ENCODE measurements at regions not wholly inside any gene's neighbourhood (a gene's known extent, or its start where the extent isn't known, plus 50 kb on each side); places are given as distances from the start of the nearest gene placed in this dataset.

DNA sequence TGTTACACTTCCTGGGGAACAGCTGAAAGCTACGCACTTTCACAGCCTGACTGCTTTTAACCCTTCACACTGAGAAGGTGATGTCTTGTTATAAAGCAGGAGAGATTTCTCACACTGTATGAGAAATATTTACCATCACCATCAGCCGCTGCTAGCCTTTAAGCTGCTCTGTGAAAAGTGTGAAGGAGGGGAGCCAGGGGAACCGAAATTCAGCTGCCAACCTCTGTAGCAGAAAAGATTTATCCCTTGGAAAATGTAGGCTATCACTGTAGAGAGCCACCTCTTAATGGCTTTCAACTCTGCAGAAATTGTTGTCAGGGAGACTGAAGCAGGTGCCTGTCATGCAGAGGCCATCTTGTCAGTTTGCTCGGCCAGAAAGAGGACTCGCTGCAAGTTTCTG, 145.3 kb downstream of the SP3 start:
- no peaks in the 10 kb centered on the region for H3K36me3 ChIP-seq (ENCODE audit: insufficient read depth, low read length)
- no peaks in the 10 kb centered on the region for H4K20me1 ChIP-seq (ENCODE audit: insufficient read depth)
- peak overlapping the region; percentile 51 for H3K27ac ChIP-seq (ENCODE audit: low read length)
- H3K9me2 ChIP-seq (ENCODE audit: insufficient read depth, low read length), result no peaks in the 10 kb centered on the region
- peak overlapping the region; percentile 29 for H3K4me3 ChIP-seq (ENCODE audit: low read length)
- no peak overlapping the region for H2AFZ ChIP-seq (ENCODE audit: low read depth, low read length)
- H3K27me3 ChIP-seq (ENCODE audit: insufficient read depth, low read depth, low read length), result no peaks in the 10 kb centered on the region
- H3K9me3 ChIP-seq (ENCODE audit: low read length), result no peaks in the 10 kb centered on the region
- TF ChIP-seq MXI1 (conservative IDR thresholded peaks at IDR 0.05; ENCODE audit: poor library complexity, severe bottlenecking) (peak; percentile 9), EP300 (conservative IDR thresholded peaks at IDR 0.05; ENCODE audit: poor library complexity, severe bottlenecking) (peak; percentile 40), RAD21 (conservative IDR thresholded peaks at IDR 0.05) (no peak), EZH2 (IDR thresholded peaks at IDR 0.05; ENCODE audit: borderline replicate concordance, insufficient read depth, low read length, poor library complexity, severe bottlenecking) (no peak), TAF1 (IDR thresholded peaks at IDR 0.05; ENCODE audit: low read depth) (no peak), SMC3 (conservative IDR thresholded peaks at IDR 0.05; ENCODE audit: poor library complexity) (peak; percentile 29), POLR2AphosphoS5 (IDR thresholded peaks at IDR 0.05) (peak; percentile 6)
- TF ChIP-seq, protein P1, sequence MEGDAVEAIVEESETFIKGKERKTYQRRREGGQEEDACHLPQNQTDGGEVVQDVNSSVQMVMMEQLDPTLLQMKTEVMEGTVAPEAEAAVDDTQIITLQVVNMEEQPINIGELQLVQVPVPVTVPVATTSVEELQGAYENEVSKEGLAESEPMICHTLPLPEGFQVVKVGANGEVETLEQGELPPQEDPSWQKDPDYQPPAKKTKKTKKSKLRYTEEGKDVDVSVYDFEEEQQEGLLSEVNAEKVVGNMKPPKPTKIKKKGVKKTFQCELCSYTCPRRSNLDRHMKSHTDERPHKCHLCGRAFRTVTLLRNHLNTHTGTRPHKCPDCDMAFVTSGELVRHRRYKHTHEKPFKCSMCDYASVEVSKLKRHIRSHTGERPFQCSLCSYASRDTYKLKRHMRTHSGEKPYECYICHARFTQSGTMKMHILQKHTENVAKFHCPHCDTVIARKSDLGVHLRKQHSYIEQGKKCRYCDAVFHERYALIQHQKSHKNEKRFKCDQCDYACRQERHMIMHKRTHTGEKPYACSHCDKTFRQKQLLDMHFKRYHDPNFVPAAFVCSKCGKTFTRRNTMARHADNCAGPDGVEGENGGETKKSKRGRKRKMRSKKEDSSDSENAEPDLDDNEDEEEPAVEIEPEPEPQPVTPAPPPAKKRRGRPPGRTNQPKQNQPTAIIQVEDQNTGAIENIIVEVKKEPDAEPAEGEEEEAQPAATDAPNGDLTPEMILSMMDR (IDR thresholded peaks at IDR 0.05; ENCODE audit: poor library complexity, severe bottlenecking), result no peak
- TF ChIP-seq, protein P2, sequence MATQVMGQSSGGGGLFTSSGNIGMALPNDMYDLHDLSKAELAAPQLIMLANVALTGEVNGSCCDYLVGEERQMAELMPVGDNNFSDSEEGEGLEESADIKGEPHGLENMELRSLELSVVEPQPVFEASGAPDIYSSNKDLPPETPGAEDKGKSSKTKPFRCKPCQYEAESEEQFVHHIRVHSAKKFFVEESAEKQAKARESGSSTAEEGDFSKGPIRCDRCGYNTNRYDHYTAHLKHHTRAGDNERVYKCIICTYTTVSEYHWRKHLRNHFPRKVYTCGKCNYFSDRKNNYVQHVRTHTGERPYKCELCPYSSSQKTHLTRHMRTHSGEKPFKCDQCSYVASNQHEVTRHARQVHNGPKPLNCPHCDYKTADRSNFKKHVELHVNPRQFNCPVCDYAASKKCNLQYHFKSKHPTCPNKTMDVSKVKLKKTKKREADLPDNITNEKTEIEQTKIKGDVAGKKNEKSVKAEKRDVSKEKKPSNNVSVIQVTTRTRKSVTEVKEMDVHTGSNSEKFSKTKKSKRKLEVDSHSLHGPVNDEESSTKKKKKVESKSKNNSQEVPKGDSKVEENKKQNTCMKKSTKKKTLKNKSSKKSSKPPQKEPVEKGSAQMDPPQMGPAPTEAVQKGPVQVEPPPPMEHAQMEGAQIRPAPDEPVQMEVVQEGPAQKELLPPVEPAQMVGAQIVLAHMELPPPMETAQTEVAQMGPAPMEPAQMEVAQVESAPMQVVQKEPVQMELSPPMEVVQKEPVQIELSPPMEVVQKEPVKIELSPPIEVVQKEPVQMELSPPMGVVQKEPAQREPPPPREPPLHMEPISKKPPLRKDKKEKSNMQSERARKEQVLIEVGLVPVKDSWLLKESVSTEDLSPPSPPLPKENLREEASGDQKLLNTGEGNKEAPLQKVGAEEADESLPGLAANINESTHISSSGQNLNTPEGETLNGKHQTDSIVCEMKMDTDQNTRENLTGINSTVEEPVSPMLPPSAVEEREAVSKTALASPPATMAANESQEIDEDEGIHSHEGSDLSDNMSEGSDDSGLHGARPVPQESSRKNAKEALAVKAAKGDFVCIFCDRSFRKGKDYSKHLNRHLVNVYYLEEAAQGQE (IDR thresholded peaks at IDR 0.05; ENCODE audit: borderline replicate concordance), result peak; percentile 55
- H3K4me2 ChIP-seq (ENCODE audit: low read length), result no peak overlapping the region
- H3K79me2 ChIP-seq (replicated peaks; ENCODE audit: insufficient read depth, low read length), result no peaks in the 10 kb centered on the region
- H3F3A ChIP-seq (ENCODE audit: insufficient read depth, low read length, poor library complexity, severe bottlenecking), result peaks cover 7% of the 10 kb centered on the region
- H3K9ac ChIP-seq (ENCODE audit: low read length), result peak overlapping the region; percentile 6

DNA sequence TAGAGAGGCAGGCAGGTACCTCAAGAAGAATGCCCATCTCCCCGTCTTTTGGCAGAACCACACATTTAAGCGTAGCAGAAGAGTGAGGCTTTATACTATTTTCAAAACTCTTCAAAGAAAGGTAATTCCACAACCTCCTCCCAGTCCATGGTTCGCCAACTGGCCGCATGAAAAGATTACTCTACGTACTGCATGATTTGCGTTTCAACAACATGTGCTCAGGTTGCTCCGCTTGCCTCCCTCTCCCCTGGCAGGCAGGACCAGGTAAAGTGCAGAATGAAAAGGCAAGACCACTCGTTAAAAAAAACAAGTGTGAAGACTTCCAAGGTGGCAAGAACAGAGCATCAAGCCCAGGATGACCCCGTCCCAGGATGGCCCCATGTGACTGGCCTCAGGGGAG, 143.7 kb downstream of the SP3 start:
- Histone ChIP-seq H3K9ac (ENCODE audit: low read length) (no peak overlapping the region), H3K9me3 (ENCODE audit: low read length) (no peaks in the 10 kb centered on the region), H3K27ac (ENCODE audit: low read length) (no peak overlapping the region), H4K20me1 (ENCODE audit: insufficient read depth) (no peaks in the 10 kb centered on the region), H3K4me2 (ENCODE audit: low read length) (no peak overlapping the region), H3K4me3 (ENCODE audit: low read length) (no peak overlapping the region), H3K9me2 (ENCODE audit: insufficient read depth, low read length) (no peaks in the 10 kb centered on the region), H3F3A (ENCODE audit: insufficient read depth, low read length, poor library complexity, severe bottlenecking) (peaks cover 7% of the 10 kb centered on the region), H3K79me2 (replicated peaks; ENCODE audit: insufficient read depth, low read length) (no peaks in the 10 kb centered on the region), H2AFZ (ENCODE audit: low read depth, low read length) (no peak overlapping the region), H3K27me3 (ENCODE audit: insufficient read depth, low read depth, low read length) (no peaks in the 10 kb centered on the region), H3K36me3 (ENCODE audit: insufficient read depth, low read length) (no peaks in the 10 kb centered on the region)
- TF ChIP-seq, protein P2 (IDR thresholded peaks at IDR 0.05; ENCODE audit: borderline replicate concordance), result no peak
- no peak for TF ChIP-seq EZH2 (IDR thresholded peaks at IDR 0.05; ENCODE audit: borderline replicate concordance, insufficient read depth, low read length, poor library complexity, severe bottlenecking)
- TF ChIP-seq, protein P1 (IDR thresholded peaks at IDR 0.05; ENCODE audit: poor library complexity, severe bottlenecking), result no peak
- no peak for TF ChIP-seq POLR2AphosphoS5 (IDR thresholded peaks at IDR 0.05)
- no peak for TF ChIP-seq TAF1 (IDR thresholded peaks at IDR 0.05; ENCODE audit: low read depth)
- no peak for TF ChIP-seq EP300 (conservative IDR thresholded peaks at IDR 0.05; ENCODE audit: poor library complexity, severe bottlenecking)
- no peak for TF ChIP-seq RAD21 (conservative IDR thresholded peaks at IDR 0.05)
- TF ChIP-seq MXI1 (conservative IDR thresholded peaks at IDR 0.05; ENCODE audit: poor library complexity, severe bottlenecking), result no peak
- TF ChIP-seq SMC3 (conservative IDR thresholded peaks at IDR 0.05; ENCODE audit: poor library complexity), result no peak

Data from neural cell (in vitro differentiated cells).